ENCODE measurements at regions not wholly inside any gene's neighbourhood (a gene's known extent, or its start where the extent isn't known, plus 50 kb on each side); places are given as distances from the start of the nearest gene placed in this dataset.

GRCh38 chr13:59545007-59545406 is 618.7 kb downstream of the DIAPH3 start:
- TF ChIP-seq, protein P1, sequence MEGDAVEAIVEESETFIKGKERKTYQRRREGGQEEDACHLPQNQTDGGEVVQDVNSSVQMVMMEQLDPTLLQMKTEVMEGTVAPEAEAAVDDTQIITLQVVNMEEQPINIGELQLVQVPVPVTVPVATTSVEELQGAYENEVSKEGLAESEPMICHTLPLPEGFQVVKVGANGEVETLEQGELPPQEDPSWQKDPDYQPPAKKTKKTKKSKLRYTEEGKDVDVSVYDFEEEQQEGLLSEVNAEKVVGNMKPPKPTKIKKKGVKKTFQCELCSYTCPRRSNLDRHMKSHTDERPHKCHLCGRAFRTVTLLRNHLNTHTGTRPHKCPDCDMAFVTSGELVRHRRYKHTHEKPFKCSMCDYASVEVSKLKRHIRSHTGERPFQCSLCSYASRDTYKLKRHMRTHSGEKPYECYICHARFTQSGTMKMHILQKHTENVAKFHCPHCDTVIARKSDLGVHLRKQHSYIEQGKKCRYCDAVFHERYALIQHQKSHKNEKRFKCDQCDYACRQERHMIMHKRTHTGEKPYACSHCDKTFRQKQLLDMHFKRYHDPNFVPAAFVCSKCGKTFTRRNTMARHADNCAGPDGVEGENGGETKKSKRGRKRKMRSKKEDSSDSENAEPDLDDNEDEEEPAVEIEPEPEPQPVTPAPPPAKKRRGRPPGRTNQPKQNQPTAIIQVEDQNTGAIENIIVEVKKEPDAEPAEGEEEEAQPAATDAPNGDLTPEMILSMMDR (IDR thresholded peaks at IDR 0.05; ENCODE audit: low read depth, low read length, missing input control) = no peak
- TF ChIP-seq RAD21 (IDR thresholded peaks at IDR 0.05) (no peak), ZBTB33 (IDR thresholded peaks at IDR 0.05) (no peak)
- TF ChIP-seq, protein P2, sequence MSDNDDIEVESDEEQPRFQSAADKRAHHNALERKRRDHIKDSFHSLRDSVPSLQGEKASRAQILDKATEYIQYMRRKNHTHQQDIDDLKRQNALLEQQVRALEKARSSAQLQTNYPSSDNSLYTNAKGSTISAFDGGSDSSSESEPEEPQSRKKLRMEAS (IDR thresholded peaks at IDR 0.05) = no peak
- TF ChIP-seq, protein P3, sequence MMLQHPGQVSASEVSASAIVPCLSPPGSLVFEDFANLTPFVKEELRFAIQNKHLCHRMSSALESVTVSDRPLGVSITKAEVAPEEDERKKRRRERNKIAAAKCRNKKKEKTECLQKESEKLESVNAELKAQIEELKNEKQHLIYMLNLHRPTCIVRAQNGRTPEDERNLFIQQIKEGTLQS (IDR thresholded peaks at IDR 0.05) = no peak
